ENCODE measurements at regions not wholly inside any gene's neighbourhood (a gene's known extent, or its start where the extent isn't known, plus 50 kb on each side); places are given as distances from the start of the nearest gene placed in this dataset.

DNA sequence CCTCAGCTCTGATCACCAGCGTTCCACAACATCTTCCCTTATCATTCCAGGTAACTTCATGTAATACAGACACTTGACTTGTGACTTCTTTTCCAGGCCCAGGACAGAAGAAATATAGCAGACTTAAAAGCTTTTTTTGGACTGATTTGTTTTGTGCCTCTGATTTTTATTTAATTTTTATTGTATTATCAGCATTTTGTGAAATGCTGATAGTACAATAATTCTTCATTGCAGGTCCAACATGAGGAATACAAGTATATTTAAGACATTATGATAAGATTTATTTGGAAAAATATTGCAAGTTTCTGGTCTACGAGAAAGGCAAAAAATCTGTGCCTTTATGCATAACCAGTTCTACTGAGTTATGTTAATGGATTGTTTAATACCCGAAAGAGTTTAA, 94.5 kb upstream of the THUMPD2 start:
- TF ChIP-seq CTCF (IDR thresholded peaks at IDR 0.05; ENCODE audit: low read depth, low read length) (no peak), EZH2phosphoT487 (IDR thresholded peaks at IDR 0.05; ENCODE audit: low read depth) (no peak)

Data from OCI-LY3 (cell line).